Superior temporal gyrus (tissue), 1 donor: ENCODE measurements at regions not wholly inside any gene's neighbourhood (a gene's known extent, or its start where the extent isn't known, plus 50 kb on each side); places are given as distances from the start of the nearest gene placed in this dataset.

ENCODE experiments used
- DNase-seq: peaks from one replicate; pipeline ENCODE4 v3.0.0-alpha.2; 2016; ENCODE audit errors: extremely low spot score

DNA sequence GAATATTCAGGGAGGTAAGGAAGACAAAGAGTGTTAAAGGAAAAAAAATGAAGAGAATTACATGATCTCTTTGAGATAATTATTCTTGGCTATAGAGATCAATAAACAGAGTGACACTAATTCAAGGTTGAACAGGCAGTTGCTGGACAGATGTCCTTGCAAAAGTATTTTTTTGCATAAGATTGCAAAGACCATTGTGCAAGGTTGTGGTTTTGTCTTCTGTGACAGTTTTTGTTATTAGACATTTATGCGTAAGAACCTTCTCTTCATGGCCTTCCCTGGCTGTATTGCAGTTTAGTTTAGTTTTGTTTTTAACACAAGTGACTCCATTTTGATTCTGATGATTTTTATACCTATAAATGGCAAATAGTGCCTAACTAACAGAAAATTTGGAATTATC, 682.8 kb upstream of the ARPP21 start:
- DNase-seq: no peak

DNA sequence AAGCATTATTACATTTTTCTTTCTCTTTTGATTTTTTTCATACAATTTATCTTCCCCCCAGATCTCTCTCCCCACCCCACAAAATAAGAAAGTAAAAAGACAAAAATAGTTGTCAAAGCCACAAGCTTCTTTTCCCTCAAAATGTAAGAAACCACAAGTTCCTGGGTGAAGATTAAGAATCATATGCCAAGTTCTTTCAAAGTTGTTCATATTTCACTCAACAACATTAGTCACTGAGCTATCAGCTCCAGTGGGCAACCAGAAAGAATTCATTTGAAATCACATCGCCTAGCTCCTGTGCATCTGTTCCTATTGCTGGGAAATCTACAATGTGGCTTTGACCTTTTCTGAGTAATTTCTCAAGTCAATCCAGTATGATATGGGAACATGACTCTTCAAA, 681.6 kb upstream of the ARPP21 start:
- DNase-seq: no peak

DNA sequence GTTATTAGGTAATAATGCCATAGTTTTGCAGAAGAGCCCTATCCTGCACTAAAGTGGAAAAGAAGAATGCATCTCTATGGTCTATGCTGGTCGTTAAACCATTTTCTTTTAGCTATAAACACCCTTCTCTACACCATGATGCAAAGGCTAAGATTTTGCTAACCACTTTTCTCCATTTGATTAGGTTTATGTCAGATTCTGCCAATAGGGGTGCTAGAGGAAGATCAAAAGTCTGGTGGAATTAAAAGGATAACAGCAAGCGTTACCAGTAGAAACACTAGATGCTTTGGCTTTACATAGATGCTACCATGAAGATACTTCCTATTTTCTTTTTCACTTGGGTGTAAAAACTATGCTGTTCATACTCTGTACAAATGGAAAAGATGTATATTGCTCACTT, 669.8 kb upstream of the ARPP21 start:
- DNase-seq: no peak

DNA sequence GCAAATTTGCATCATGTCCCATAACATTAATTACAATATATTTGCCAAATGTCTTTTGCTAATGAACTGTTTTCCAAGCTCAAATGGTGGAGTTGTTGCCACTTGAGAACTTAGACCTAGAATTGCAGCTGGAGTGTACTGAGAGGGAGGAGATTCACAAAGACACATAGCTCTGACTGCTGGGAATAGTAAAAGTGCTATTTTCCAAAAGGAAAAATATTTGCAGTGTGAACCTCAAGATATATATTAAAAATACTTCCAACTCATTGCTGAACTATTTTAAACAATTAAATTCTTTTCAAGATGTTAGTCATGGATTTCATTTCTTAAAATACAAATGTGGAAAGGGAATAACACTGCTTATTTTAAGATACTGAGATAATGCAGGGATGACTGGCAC, 666.8 kb upstream of the ARPP21 start:
- peak; percentile 28 for DNase-seq

DNA sequence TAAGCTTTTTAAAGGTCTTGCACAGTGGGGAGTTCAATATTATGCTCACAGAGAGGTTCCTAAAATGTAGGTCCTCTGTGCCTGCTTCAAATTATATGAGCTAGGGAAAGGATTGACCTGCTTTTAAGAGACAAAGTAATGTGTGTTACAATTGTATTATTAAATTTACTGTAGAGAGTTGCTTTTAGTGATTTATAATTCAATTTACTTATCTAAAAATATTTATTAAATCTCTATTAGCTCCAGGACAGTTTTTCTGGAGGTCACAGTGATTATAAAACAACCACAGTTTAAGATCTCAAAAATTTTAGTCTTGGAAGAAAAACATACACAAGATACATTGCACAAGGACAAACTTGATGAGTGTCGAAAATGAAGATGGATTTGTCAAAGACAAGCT, 665.7 kb upstream of the ARPP21 start:
- no peak for DNase-seq

DNA sequence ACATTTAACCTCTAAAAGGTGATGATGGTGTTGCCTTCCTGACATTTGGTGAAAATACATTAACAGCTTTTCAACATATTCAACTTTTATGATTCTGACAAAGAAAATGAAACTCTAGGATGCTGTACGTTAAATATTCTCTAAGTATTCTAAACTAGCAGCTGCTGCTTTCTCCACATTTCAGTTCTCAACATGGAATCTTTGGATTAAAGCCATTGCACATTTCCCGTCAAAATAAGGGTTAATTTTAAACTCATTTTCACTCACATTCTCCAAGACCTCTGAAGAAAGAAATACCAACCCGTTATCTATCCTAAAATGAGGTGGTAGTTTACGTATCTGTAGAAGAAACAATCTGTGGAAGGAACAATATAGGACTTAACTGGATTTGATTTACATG, 655.7 kb upstream of the ARPP21 start:
- peak; percentile 22 for DNase-seq

DNA sequence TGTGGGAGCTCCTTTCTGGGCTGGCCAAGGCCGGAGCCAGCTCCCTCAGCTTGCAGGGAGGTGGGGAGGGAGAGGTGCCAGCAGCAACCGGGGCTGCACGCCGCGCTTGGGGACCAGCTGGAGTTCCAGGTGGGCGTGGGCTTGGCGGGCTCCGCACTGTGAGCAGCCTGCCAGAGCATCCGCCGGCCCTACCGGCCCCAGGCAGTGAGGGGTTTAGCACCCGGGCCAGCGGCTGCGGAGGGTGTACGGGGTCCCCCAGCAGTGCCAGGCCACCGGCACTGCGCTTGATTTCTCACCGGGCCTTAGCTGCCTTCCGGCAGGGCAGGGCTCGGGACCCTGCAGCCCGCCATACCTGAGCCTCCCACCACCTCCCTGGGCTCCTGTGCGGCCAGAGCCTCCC, 651.0 kb upstream of the ARPP21 start:
- DNase-seq: no peak

DNA sequence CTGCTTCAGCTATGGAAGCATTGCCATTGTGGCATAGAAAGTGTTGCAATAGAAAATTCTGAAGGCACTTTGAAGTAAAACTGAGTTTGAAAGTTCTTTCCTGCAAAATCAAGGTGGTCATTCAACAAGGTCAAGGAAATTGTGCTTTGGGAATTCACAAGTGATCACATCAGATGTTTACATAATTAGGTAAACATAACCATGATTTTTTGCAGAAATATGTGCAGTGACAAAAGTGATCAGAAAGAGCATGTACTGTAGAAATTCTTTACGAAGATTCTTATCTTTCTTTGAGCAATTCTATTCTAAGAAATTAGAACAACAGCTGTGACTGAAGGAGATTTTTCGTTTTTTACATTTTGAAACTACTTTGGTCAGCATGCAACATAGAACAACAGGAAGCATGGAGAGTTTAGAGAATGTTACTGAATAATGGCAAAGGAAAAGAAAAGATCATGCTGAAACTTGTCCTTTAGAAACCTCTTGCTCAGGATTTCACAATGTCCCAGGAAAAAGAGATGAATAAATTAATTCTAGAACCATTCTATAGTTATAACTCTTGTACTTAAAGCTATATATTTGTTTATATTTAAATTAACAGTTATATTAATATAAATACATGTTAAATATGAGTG, 643.4 kb upstream of the ARPP21 start:
- no peak for DNase-seq

DNA sequence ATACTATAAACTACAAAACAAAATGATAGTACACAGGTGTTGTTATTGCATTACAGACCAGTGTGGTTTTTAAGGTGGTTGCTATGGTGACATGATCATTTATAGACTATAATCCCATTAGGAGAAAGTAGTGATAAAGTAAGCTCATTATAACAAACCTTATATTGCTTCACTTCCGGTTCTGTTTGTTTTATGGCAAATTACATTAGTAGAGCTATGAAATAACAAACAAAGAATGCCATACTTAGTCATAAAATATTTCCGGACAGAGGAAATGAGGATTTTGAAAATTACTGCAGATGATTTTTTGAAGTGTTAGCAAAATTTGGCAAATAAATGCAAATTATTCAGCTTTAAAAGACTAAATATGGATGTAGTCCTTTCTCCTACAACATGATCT, 640.4 kb upstream of the ARPP21 start:
- no peak for DNase-seq

DNA sequence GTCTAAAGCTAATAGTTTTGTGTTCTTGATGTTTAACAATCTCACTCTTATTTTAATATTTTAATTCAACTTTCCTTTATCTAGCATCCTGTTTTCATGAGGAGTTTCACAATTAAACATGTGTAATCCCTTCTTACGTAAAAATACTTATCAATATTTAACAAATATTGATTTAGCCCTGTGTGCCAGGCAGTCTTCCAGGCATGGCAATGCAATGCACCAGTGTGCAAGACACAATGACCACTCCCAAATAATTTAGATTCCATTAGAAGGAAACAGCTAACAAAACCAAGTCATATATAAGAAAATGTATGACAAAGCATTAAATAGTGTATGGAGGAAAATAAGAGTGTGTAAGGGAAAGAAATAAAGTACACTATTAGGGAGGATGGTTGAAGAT, 627.1 kb upstream of the ARPP21 start:
- DNase-seq: no peak

DNA sequence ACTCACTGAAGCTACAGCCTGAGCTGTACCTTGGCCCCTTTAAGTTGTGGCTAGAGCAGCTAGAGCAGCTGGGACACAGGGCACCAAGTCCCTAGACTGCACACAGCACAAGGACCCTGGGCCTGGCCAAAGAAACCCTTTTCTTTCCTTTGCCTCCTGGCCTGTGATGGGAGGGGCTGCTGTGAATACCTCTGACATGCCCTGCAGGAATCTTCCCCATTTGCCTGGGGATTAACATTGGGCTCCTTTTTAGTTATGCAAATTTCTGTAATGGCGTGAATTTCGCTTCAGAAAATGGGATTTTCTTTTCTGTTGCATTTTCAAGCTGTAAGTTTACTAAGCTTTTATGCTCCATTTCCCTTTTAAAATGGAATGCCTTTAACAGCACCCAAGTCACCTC, 611.2 kb upstream of the ARPP21 start:
- DNase-seq: no peak

DNA sequence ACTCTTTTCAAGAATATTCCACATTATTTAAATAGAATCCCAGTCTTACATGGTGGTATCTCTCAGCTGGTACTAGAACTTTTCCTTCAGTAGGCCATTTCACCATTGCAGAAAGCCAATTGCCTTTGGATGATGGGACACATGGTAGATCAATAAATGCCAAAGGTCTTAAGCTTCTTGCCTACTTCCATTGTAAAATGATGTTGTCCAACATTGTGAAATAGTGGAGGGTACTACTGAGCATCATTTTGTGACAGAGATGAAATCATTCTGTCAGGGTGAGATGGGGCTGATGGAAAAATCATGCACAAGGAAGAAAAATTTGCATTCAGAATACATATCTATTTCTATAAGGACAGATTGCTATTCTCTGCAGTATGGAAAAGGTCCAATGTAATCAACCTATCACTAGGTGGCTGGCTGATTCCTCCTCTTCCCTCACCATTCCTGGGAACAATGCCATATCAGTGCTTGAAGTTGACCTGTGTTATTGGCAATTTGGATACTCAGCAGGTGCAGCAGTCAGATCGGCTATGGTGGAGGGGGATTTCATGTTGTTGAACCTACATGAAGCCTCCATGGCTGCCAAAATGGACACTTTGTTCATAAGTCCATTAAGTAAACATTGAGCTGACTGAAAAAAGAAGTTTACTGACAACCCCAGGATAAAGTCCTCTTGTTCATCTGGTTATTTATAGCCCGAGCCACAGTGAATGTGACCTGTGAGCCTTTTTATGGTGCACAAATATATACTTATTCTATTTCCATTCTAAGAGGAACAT, 596.9 kb upstream of the ARPP21 start:
- DNase-seq: no peak

DNA sequence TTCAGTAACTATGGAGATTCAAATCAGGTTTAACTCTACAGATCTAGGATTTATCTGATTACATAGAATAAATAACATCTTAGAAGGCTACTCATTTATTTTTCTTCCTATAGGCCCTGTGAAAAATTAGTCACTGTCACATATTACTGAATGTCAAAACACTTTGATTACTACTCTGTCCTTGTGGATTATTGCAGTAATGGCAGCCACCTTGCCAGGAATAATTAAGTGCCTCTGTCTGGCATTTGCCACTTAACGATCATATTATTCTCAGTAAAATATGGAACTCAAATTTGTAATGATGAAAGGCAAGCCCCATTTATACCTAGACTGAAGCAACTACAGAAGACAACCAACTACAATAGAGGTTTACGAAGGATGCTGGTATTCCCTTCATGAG, 596.3 kb upstream of the ARPP21 start:
- DNase-seq: no peak

DNA sequence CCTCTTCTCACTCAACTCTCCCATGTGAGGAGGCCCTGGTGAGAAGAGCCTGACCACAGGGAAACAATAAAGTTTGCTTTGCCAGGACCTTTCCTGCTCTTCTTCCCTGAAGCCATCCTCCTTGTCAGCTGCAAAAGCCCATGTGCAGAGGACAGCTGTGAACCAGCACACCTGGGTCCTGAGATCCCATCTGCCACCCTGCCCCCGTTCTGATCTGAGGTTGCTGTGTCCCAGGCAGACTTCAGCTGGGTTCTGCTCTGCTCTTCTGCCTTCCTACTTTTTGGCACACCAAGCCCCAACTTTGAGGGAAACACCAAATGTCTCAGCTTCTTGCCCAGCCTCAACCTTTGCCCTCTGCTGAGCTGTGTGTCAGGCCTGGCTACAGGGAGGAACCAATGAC, 595.1 kb upstream of the ARPP21 start:
- DNase-seq: no peak

DNA sequence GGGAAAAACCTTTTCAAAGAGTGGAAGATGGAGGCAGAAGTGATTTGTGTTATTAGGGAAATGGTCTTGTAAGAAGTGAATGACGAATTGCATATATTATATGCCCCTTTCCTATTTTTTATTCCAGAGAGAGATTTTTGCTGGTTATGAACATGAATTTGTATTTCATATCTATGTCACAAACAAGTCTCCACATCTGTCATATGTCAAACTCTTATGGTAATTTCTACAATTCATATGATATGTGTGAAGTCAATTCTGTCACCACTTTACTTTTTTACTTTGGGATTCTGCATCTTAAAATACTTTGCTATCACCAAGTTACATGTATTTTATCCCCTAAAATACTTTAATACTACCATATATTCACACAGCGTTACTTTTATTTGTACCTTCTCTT, 594.2 kb upstream of the ARPP21 start:
- DNase-seq: no peak

DNA sequence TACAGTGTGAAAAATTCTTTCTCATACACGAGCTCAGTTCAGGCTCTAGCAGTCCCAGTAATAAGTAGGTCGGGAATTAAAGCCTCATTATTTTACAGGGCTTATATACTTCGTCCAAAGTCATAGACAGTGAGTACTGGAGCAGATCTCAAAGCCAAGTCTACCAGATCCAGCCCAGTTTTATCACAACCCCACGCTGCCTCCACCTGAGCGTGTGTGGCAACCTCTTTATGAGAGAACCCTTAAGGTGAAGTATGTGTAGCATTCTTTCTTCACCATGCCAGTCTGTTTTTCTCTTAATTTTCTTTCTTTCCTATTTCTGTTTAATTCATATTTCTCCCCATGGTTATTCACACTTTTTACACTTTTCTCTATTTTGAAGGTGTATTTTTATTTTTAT, 574.6 kb upstream of the ARPP21 start:
- DNase-seq: no peak

DNA sequence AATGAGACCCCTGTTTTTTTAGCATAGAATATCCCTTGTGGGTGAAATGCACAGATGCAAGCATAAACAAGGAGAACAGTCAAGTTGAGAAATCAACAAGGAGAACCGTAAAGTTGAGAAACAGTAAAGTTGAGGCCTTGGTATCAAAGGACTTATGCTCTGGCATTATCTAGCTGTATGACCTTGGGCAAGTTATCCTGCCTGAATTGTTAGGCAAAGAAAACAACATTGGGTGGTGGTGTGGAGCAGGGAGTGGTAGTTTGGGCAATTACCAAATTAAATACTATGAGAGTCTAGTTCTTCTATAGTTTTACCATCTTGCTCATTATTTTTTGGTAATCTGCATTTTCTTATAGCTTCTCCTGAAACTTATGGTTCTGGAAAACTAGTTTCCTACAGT, 573.4 kb upstream of the ARPP21 start:
- DNase-seq: no peak

DNA sequence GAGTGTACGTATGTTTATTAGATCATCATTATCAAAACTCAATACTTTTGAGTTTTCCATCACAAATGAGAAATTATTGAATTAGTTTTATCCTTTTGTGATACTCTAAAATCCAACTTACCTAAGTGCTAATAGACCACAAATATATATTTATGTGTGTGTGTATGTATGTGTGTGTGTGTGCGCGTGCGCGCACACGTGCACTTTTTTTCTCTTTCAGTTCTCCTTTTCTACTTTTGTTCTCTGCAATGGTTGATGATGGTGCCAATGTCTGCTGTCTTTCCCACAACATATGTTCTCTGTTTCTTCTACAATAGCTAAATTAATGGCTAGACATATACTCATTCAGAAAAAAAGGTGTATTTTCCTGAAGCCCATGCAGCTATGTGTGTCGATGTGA, 571.6 kb upstream of the ARPP21 start:
- no peak for DNase-seq

DNA sequence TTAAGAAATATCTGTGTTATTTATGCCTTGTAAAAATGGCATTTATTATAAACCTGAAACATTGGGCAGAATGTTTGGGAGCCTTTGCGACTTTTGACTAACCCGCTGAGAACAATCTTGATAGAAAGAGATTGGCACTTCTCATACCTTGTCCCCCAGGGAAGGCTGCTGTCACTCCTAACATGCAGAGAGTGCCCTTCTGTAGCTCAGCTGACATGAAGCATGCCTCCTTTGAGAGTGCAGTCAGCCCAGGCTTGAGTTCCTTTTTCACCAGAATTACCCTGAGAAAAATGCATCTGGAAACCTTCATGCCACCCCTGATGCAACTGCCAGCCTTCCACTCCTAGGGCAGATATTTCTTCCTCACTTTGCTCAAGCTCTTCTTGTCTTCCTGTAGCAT, 569.2 kb upstream of the ARPP21 start:
- DNase-seq: no peak

DNA sequence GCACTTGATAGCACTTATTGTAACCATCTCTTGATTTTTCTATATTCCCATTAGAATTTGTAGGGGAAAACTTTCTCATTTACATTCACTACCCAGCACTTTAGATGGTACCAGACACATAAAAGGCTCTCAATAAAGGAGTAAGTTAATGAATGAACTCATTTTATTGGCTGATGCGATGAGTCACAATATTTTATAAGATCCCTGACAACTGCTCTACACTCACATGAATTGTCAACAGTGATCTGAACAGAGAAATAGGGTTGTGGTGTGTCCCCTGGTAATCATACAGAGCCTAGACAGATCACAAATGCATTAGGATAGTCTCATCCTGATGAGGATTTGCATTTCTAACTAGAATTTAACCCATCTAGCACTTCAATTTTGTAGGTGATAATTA, 567.6 kb upstream of the ARPP21 start:
- DNase-seq: no peak

DNA sequence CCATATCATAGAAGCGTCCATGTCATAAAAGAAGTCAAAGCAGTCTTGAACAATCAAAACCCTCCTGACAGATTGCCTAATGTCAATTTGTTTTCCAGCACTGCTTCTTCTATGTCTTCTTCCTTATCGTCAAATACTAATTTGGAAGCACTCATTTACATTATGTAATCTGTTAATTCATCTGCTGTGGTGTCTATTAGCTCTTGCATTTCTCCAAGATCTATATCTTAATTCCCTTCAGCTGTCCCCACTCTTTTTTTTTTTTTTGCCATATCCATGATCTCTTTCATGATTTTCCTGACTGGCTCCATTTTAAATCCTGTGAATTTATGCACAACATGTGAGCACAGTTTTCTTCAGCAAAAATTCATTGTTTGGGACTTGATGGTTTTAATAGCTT, 560.5 kb upstream of the ARPP21 start:
- DNase-seq: no peak

DNA sequence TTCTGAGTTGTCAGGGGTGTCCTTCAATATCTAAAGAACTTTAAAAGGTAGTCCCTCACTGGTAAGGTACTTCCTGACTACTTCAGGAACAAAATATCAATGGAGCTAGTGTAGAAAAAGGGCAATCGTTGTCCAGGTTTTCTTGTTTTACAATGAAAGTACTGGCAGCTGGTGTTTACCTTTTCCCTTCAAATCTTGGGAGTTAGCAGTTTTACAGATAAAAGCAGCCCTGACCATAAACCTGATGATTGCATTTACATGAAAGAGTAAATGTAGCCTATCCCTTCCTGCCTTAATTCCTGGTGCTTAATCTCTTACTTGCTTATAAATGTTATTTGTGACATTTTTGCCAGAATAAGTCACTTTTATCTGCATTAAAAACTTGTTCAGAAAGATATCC, 559.9 kb upstream of the ARPP21 start:
- DNase-seq: no peak

DNA sequence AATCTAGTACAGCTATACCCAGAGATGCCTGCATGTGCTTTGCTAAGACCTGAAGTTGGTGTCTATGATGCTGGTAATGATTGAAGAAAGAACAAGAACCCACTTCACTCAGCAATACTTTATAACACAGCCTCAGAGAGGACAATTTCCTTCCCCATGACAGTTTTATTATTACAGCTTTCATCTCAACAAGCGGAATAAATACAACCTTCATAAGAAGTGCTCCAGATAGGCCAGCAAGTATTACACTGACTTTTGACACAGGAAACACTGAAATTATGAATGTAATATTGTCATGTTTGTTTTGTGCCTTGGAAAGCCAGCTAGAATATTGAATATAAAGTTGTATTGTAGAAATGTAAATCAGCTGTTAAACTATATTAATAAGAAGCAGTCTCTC, 557.4 kb upstream of the ARPP21 start:
- no peak for DNase-seq

DNA sequence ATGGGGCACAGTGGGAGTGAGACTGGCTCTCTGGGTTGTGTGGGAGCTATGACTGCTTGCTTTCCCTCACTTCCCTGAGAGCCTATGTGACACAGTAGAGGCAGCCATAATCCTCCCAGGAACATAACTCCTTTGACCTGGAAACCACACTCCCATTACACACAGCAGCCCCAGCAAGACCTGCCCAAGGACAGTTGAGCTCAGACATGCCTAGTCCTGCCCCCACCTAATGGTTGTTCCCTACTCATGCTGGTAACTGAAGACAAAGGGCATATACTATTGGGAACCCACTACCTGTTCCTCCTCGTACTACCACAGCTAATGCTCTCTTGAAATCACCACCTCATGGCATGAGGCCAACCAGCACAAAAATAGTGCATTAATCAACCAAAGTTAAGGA, 550.4 kb upstream of the ARPP21 start:
- no peak for DNase-seq
